Keratinocyte (primary cell): ENCODE measurements at regions not wholly inside any gene's neighbourhood (a gene's known extent, or its start where the extent isn't known, plus 50 kb on each side); places are given as distances from the start of the nearest gene placed in this dataset.
"Not testable (repeated sequence)": the region's sequence is repeated elsewhere in the genome, so short reads cannot be mapped to it uniquely, and the experiment has no call there.

ENCODE experiments used
- EZH2 ChIP-seq: IDR thresholded peaks from one replicate; pipeline ENCODE4 v1.6.1; 2012; ENCODE audit warnings: inconsistent platforms, mild to moderate bottlenecking, low read length, moderate library complexity
- TF ChIP-seq, protein P1 (sequence below), 3 experiments: IDR thresholded peaks in 1 of 3; conservative IDR thresholded peaks in 1 of 3; optimal IDR thresholded peaks in 1 of 3; 2 replicates in 2 of 3; 3 replicates in 1 of 3; pipeline versions ENCODE3 to v1.5.1; 2011; ENCODE audit warnings: low read length in 3 of 3, mild to moderate bottlenecking in 3 of 3, moderate library complexity in 2 of 3, control low read depth in 1 of 3, inconsistent platforms in 1 of 3; ENCODE audit not compliant: insufficient read depth in 2 of 3; ENCODE audit errors: extremely low read depth in 1 of 3

DNA sequence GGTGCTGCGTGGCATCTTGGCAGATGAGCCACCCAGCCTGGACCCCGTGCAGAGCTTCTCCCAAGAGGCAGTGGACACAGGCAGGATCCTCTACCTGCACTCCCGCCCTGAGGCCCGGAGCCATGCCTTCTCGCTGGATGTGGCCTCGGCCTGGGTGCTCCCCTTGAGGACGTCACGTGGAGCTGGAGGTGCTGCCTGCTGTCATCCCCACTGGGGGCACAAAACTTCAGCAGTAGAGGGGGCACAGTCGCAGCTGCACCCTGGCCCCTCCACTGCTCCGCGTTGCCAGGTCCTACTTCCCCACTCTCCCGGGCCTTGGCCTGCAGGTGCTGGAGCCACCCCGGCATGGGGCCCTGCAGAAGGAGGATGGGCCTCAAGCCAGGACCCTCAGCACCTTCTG, 182.0 kb upstream of the AKAP13 start:
- TF ChIP-seq, protein P1, sequence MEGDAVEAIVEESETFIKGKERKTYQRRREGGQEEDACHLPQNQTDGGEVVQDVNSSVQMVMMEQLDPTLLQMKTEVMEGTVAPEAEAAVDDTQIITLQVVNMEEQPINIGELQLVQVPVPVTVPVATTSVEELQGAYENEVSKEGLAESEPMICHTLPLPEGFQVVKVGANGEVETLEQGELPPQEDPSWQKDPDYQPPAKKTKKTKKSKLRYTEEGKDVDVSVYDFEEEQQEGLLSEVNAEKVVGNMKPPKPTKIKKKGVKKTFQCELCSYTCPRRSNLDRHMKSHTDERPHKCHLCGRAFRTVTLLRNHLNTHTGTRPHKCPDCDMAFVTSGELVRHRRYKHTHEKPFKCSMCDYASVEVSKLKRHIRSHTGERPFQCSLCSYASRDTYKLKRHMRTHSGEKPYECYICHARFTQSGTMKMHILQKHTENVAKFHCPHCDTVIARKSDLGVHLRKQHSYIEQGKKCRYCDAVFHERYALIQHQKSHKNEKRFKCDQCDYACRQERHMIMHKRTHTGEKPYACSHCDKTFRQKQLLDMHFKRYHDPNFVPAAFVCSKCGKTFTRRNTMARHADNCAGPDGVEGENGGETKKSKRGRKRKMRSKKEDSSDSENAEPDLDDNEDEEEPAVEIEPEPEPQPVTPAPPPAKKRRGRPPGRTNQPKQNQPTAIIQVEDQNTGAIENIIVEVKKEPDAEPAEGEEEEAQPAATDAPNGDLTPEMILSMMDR (optimal IDR thresholded peaks at IDR 0.05 in 1 of 3, IDR thresholded peaks at IDR 0.05 in 1 of 3, conservative IDR thresholded peaks at IDR 0.05 in 1 of 3; ENCODE audit: extremely low read depth in 1 of 3, insufficient read depth in 2 of 3, low read length in 3 of 3) = not testable (repeated sequence)
- TF ChIP-seq EZH2 = not testable (repeated sequence)
